GM23338 (cell line): ENCODE measurements at regions not wholly inside any gene's neighbourhood (a gene's known extent, or its start where the extent isn't known, plus 50 kb on each side); places are given as distances from the start of the nearest gene placed in this dataset.

Experiments used
- ATAC-seq: fragments of 200-7000 bp; cut with Tn5 transposase; 3 replicates; pipeline ENCODE4 v1.9.1; 2020
- DNase-seq: peaks from one replicate; pipeline ENCODE4 v3.0.0-alpha.2; 2015; ENCODE audit warnings: low spot score
- H2AFZ ChIP-seq: fragments of 200-600 bp; sonication (generic); 2 replicates; pipeline ENCODE4 v1.8.0; 2016; ENCODE audit warnings: antibody characterized with exemption, mild to moderate bottlenecking, moderate library complexity
- H3F3A ChIP-seq: fragments of 200-600 bp; sonication (generic); replicated peaks from 2 replicates; pipeline ENCODE4 v1.8.0; 2017; ENCODE audit warnings: antibody characterized with exemption, mixed run types, low read depth
- H3K27ac ChIP-seq: fragments of 200-600 bp; sonication (generic); 2 replicates; pipeline ENCODE4 v1.6.1; 2016; ENCODE audit warnings: low read depth
- H3K27me3 ChIP-seq: fragments of 200-600 bp; sonication (generic); 2 replicates; pipeline ENCODE4 v1.8.0; 2016; ENCODE audit warnings: mild to moderate bottlenecking, mixed run types, moderate library complexity; ENCODE audit not compliant: insufficient read depth
- H3K36me3 ChIP-seq: fragments of 200-600 bp; sonication (generic); 2 replicates; pipeline ENCODE4 v1.8.0; 2016; ENCODE audit warnings: mild to moderate bottlenecking; ENCODE audit not compliant: insufficient read depth
- H3K4me1 ChIP-seq: fragments of 200-600 bp; sonication (generic); 2 replicates; pipeline ENCODE4 v1.8.0; 2016; ENCODE audit warnings: mild to moderate bottlenecking, moderate library complexity; ENCODE audit not compliant: insufficient read depth
- H3K4me2 ChIP-seq: fragments of 200-600 bp; sonication (generic); 2 replicates; pipeline ENCODE4 v1.7.1; 2017; ENCODE audit warnings: mixed run types
- H3K4me3 ChIP-seq: fragments of 200-600 bp; sonication (generic); 2 replicates; pipeline ENCODE4 v1.6.1; 2016; ENCODE audit warnings: mixed run types
- H3K79me2 ChIP-seq: fragments of 200-600 bp; sonication (generic); replicated peaks from 2 replicates; pipeline ENCODE4 v1.8.0; 2017; ENCODE audit warnings: mild to moderate bottlenecking; ENCODE audit not compliant: insufficient read depth
- H3K9me2 ChIP-seq: fragments of 200-600 bp; sonication (generic); 2 replicates; pipeline ENCODE4 v1.8.0; 2017; ENCODE audit not compliant: insufficient read depth
- H4K20me1 ChIP-seq: fragments of 200-600 bp; sonication (generic); replicated peaks from 2 replicates; pipeline ENCODE4 v1.8.0; 2017; ENCODE audit warnings: mild to moderate bottlenecking; ENCODE audit not compliant: insufficient read depth
- H3K27ac Mint-ChIP-seq: 2 replicates; pipeline ENCODE4 v1.8.0; 2020; ENCODE audit warnings: inconsistent platforms, mild to moderate bottlenecking, moderate library complexity, mixed read lengths
- H3K27me3 Mint-ChIP-seq: 3 replicates; pipeline ENCODE4 v1.8.0; 2022; ENCODE audit warnings: low read depth, mild to moderate bottlenecking, moderate library complexity, mixed read lengths, inconsistent platforms; ENCODE audit not compliant: insufficient read depth, poor library complexity
- H3K36me3 Mint-ChIP-seq: 3 replicates; pipeline ENCODE4 v1.8.0; 2021; ENCODE audit warnings: low read depth, mild to moderate bottlenecking, inconsistent platforms, moderate library complexity, mixed read lengths
- H3K4me1 Mint-ChIP-seq: 3 replicates; pipeline ENCODE4 v1.8.0; 2020; ENCODE audit warnings: mild to moderate bottlenecking, inconsistent platforms, mixed read lengths
- H3K4me3 Mint-ChIP-seq: 3 replicates; pipeline ENCODE4 v1.8.0; 2021; ENCODE audit warnings: moderate library complexity, mild to moderate bottlenecking, inconsistent platforms, mixed read lengths
- H3K9me3 Mint-ChIP-seq: 3 replicates; pipeline ENCODE4 v1.8.0; 2020; ENCODE audit warnings: moderate library complexity, mild to moderate bottlenecking, inconsistent platforms, mixed read lengths
- CREB1 ChIP-seq: fragments of 250-450 bp; sonication (Bioruptor Pico); IDR thresholded peaks from 2 replicates; pipeline ENCODE4 v1.5.0; 2020; ENCODE audit warnings: low read depth, mild to moderate bottlenecking, moderate library complexity
- CTCF ChIP-seq, 2 experiments: fragments of 200-600 bp in 1 of 2; sonication (generic) in 1 of 2; conservative IDR thresholded peaks; 2 replicates each; pipeline versions ENCODE4 v1.5.1 to v1.6.1; 2016 to 2017; ENCODE audit warnings: antibody characterized with exemption in 2 of 2, low read depth in 2 of 2, mild to moderate bottlenecking in 2 of 2, moderate library complexity in 1 of 2
- EZH2 ChIP-seq: fragments of 200-600 bp; sonication (generic); IDR thresholded peaks from one replicate; pipeline ENCODE4 v1.8.0; 2017; ENCODE audit warnings: antibody characterized with exemption, mild to moderate bottlenecking, low read depth; ENCODE audit not compliant: unreplicated experiment
- EZH2phosphoT487 ChIP-seq: fragments of 200-600 bp; sonication (generic); IDR thresholded peaks from one replicate; pipeline ENCODE4 v1.8.1; 2018; ENCODE audit warnings: antibody characterized with exemption; ENCODE audit not compliant: unreplicated experiment
- JUNB ChIP-seq: IDR thresholded peaks from one replicate; pipeline ENCODE4 v1.6.1; 2016; ENCODE audit warnings: antibody characterized with exemption; ENCODE audit not compliant: unreplicated experiment
- NANOG ChIP-seq: IDR thresholded peaks from 2 replicates; pipeline ENCODE4 v1.6.1; 2016; ENCODE audit warnings: antibody characterized with exemption, borderline replicate concordance
- POLR2AphosphoS5 ChIP-seq: IDR thresholded peaks from 2 replicates; pipeline ENCODE4 v1.6.1; 2016; ENCODE audit warnings: antibody characterized with exemption, low read depth
- STAT1 ChIP-seq: IDR thresholded peaks from one replicate; pipeline ENCODE4 v1.6.1; 2016; ENCODE audit warnings: antibody characterized with exemption; ENCODE audit not compliant: unreplicated experiment
- ZNF114 ChIP-seq: fragments of 250-450 bp; sonication (Bioruptor Pico); IDR thresholded peaks from 2 replicates; pipeline ENCODE4 v1.5.0; 2020; ENCODE audit warnings: mild to moderate bottlenecking, moderate library complexity
- ZNF331 ChIP-seq: fragments of 250-450 bp; sonication (Bioruptor Pico); IDR thresholded peaks from 2 replicates; pipeline ENCODE4 v1.5.0; 2020; ENCODE audit warnings: low read depth, mild to moderate bottlenecking, moderate library complexity
- TF ChIP-seq, protein P1 (sequence below): IDR thresholded peaks from 2 replicates; pipeline ENCODE4 v1.6.1; 2016; ENCODE audit warnings: antibody characterized with exemption
- TF ChIP-seq, protein P2 (sequence below): IDR thresholded peaks from one replicate; pipeline ENCODE4 v1.6.1; 2018; ENCODE audit warnings: antibody characterized with exemption; ENCODE audit not compliant: unreplicated experiment
- TF ChIP-seq, protein P3 (sequence below): fragments of 250-450 bp; sonication (Bioruptor Pico); IDR thresholded peaks from 2 replicates; pipeline ENCODE4 v1.5.0; 2020; ENCODE audit warnings: mild to moderate bottlenecking, moderate library complexity

- H3K9me2 ChIP-seq: no peaks in the 10 kb centered on the region
- H3K27me3 ChIP-seq: no peaks in the 10 kb centered on the region
- H3K4me3 ChIP-seq: no peak overlapping the region
- H4K20me1 ChIP-seq: no peaks in the 10 kb centered on the region
- Mint-ChIP-seq H3K4me3 (no peak overlapping the region), H3K4me1 (no peaks in the 10 kb centered on the region), H3K27ac (no peak overlapping the region), H3K27me3 (no peaks in the 10 kb centered on the region), H3K9me3 (no peaks in the 10 kb centered on the region; the same call in 2 of the 3 replicates), H3K36me3 (no peaks in the 10 kb centered on the region)
- no peaks in the 10 kb centered on the region for H3K79me2 ChIP-seq
- ATAC-seq (no peak), DNase-seq (no peak)
- H3K4me2 ChIP-seq: no peak overlapping the region
- H3K27ac ChIP-seq: no peak overlapping the region
- no peaks in the 10 kb centered on the region for H3K4me1 ChIP-seq
- H3F3A ChIP-seq: no peaks in the 10 kb centered on the region
- no peak overlapping the region for H2AFZ ChIP-seq
- no peak for TF ChIP-seq ZNF114 (CRISPR knock-in tag)
- TF ChIP-seq, protein P1, sequence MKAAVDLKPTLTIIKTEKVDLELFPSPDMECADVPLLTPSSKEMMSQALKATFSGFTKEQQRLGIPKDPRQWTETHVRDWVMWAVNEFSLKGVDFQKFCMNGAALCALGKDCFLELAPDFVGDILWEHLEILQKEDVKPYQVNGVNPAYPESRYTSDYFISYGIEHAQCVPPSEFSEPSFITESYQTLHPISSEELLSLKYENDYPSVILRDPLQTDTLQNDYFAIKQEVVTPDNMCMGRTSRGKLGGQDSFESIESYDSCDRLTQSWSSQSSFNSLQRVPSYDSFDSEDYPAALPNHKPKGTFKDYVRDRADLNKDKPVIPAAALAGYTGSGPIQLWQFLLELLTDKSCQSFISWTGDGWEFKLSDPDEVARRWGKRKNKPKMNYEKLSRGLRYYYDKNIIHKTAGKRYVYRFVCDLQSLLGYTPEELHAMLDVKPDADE: no peak
- TF ChIP-seq, protein P2, sequence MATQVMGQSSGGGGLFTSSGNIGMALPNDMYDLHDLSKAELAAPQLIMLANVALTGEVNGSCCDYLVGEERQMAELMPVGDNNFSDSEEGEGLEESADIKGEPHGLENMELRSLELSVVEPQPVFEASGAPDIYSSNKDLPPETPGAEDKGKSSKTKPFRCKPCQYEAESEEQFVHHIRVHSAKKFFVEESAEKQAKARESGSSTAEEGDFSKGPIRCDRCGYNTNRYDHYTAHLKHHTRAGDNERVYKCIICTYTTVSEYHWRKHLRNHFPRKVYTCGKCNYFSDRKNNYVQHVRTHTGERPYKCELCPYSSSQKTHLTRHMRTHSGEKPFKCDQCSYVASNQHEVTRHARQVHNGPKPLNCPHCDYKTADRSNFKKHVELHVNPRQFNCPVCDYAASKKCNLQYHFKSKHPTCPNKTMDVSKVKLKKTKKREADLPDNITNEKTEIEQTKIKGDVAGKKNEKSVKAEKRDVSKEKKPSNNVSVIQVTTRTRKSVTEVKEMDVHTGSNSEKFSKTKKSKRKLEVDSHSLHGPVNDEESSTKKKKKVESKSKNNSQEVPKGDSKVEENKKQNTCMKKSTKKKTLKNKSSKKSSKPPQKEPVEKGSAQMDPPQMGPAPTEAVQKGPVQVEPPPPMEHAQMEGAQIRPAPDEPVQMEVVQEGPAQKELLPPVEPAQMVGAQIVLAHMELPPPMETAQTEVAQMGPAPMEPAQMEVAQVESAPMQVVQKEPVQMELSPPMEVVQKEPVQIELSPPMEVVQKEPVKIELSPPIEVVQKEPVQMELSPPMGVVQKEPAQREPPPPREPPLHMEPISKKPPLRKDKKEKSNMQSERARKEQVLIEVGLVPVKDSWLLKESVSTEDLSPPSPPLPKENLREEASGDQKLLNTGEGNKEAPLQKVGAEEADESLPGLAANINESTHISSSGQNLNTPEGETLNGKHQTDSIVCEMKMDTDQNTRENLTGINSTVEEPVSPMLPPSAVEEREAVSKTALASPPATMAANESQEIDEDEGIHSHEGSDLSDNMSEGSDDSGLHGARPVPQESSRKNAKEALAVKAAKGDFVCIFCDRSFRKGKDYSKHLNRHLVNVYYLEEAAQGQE: no peak
- no peak for TF ChIP-seq EZH2
- no peak for TF ChIP-seq NANOG
- TF ChIP-seq POLR2AphosphoS5: no peak
- TF ChIP-seq, protein P3, sequence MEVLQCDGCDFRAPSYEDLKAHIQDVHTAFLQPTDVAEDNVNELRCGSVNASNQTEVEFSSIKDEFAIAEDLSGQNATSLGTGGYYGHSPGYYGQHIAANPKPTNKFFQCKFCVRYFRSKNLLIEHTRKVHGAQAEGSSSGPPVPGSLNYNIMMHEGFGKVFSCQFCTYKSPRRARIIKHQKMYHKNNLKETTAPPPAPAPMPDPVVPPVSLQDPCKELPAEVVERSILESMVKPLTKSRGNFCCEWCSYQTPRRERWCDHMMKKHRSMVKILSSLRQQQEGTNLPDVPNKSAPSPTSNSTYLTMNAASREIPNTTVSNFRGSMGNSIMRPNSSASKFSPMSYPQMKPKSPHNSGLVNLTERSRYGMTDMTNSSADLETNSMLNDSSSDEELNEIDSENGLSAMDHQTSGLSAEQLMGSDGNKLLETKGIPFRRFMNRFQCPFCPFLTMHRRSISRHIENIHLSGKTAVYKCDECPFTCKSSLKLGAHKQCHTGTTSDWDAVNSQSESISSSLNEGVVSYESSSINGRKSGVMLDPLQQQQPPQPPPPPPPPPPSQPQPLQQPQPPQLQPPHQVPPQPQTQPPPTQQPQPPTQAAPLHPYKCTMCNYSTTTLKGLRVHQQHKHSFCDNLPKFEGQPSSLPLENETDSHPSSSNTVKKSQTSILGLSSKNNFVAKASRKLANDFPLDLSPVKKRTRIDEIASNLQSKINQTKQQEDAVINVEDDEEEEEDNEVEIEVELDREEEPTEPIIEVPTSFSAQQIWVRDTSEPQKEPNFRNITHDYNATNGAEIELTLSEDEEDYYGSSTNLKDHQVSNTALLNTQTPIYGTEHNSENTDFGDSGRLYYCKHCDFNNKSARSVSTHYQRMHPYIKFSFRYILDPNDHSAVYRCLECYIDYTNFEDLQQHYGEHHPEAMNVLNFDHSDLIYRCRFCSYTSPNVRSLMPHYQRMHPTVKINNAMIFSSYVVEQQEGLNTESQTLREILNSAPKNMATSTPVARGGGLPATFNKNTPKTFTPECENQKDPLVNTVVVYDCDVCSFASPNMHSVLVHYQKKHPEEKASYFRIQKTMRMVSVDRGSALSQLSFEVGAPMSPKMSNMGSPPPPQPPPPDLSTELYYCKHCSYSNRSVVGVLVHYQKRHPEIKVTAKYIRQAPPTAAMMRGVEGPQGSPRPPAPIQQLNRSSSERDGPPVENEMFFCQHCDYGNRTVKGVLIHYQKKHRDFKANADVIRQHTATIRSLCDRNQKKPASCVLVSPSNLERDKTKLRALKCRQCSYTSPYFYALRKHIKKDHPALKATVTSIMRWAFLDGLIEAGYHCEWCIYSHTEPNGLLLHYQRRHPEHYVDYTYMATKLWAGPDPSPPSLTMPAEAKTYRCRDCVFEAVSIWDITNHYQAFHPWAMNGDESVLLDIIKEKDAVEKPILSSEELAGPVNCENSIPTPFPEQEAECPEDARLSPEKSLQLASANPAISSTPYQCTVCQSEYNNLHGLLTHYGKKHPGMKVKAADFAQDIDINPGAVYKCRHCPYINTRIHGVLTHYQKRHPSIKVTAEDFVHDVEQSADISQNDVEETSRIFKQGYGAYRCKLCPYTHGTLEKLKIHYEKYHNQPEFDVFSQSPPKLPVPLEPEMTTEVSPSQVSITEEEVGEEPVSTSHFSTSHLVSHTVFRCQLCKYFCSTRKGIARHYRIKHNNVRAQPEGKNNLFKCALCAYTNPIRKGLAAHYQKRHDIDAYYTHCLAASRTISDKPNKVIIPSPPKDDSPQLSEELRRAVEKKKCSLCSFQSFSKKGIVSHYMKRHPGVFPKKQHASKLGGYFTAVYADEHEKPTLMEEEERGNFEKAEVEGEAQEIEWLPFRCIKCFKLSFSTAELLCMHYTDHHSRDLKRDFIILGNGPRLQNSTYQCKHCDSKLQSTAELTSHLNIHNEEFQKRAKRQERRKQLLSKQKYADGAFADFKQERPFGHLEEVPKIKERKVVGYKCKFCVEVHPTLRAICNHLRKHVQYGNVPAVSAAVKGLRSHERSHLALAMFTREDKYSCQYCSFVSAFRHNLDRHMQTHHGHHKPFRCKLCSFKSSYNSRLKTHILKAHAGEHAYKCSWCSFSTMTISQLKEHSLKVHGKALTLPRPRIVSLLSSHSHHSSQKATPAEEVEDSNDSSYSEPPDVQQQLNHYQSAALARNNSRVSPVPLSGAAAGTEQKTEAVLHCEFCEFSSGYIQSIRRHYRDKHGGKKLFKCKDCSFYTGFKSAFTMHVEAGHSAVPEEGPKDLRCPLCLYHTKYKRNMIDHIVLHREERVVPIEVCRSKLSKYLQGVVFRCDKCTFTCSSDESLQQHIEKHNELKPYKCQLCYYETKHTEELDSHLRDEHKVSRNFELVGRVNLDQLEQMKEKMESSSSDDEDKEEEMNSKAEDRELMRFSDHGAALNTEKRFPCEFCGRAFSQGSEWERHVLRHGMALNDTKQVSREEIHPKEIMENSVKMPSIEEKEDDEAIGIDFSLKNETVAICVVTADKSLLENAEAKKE (CRISPR knock-in tag): no peak
- no peak for TF ChIP-seq JUNB
- no peak for TF ChIP-seq CREB1 (CRISPR knock-in tag)
- TF ChIP-seq STAT1: no peak
- no peak for TF ChIP-seq CTCF (conservative IDR thresholded peaks at IDR 0.05; ENCODE audit: low read depth in 2 of 2)
- no peak for TF ChIP-seq ZNF331 (CRISPR knock-in tag)
- TF ChIP-seq EZH2phosphoT487: no peak
- no peaks in the 10 kb centered on the region for H3K36me3 ChIP-seq
Observed at GRCh38 chr18:70397259-70397925, 108.5 kb downstream of the SOCS6 start.
